Uterus (tissue), 3 donors: ENCODE measurements at regions not wholly inside any gene's neighbourhood (a gene's known extent, or its start where the extent isn't known, plus 50 kb on each side); places are given as distances from the start of the nearest gene placed in this dataset.

Experiments
- DNase-seq, 2 donors: peaks; one replicate each; pipeline ENCODE4 v3.0.0-alpha.2; 2019 to 2020
- H3K27ac ChIP-seq, 2 donors: fragments of 200-600 bp; sonication (generic); 1 replicate in 1 of 2; 2 replicates in 1 of 2; pipeline ENCODE4 v1.5.1; 2016 to 2018
- H3K27me3 ChIP-seq, 2 donors: fragments of 200-600 bp; sonication (generic); one replicate each; pipeline ENCODE4 v1.5.1; 2018 to 2019; ENCODE audit warnings: control low read depth in 1 of 2
- H3K36me3 ChIP-seq, 2 donors: fragments of 200-600 bp; sonication (generic); one replicate each; pipeline ENCODE4 v1.5.1; 2019; ENCODE audit warnings: control low read depth in 1 of 2
- H3K4me1 ChIP-seq, 2 donors: fragments of 200-600 bp; sonication (generic); one replicate each; pipeline ENCODE4 v1.5.1; 2018 to 2019; ENCODE audit warnings: control low read depth in 1 of 2
- H3K4me3 ChIP-seq, 2 donors: fragments of 200-600 bp; sonication (generic); 1 replicate in 1 of 2; 2 replicates in 1 of 2; pipeline ENCODE4 v1.5.1; 2018 to 2019; ENCODE audit warnings: mild to moderate bottlenecking in 1 of 2
- H3K9me3 ChIP-seq, 2 donors: fragments of 200-600 bp; sonication (generic); one replicate each; pipeline ENCODE4 v1.5.1; 2019; ENCODE audit warnings: control low read depth in 1 of 2
- CTCF ChIP-seq, 4 experiments: fragments of 200-600 bp in 2 of 4; fragments of 450-650 bp in 2 of 4; sonication (generic) in 2 of 4; IDR thresholded peaks; one replicate each; pipeline ENCODE4 v1.5.1; 2016 to 2019; ENCODE audit warnings: antibody characterized with exemption in 4 of 4, mild to moderate bottlenecking in 2 of 4, moderate library complexity in 1 of 4
- POLR2A ChIP-seq, 2 donors: fragments of 450-650 bp; IDR thresholded peaks; one replicate each; pipeline ENCODE4 v1.6.1; 2016; ENCODE audit warnings: antibody characterized with exemption in 2 of 2, mild to moderate bottlenecking in 1 of 2, moderate library complexity in 1 of 2
- intact Hi-C: fragments of 100-400 bp; cut with DNase I; formaldehyde crosslinking; loops from one replicate; pipeline ENCODE4 v1.15.1; 2023; ENCODE audit warnings: low total_unique reads
- donor health status: DM: yes; HTN: yes; CAD: no.

DNA sequence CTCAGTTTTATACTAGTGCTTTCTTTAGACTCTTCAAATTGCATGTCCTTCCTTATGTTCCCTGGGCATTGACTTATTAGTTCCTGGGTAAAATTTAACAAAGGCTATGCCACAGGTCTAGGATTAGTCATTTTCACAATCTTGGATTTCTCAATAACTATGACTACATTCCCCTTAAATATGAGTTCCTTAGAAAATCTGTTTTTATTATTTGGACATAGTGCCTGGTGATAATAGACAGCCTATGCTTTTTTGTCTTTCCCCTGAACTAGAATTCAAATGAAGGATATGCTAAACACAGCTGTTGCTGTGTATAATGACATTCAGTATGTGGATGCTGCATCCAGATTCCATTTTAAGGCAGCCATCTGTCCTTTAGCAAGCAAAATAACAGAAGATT lies 1252.8 kb upstream of the GJE1 start:
- Histone ChIP-seq H3K4me1 (no peaks in the 10 kb centered on the region), H3K27ac (no peak overlapping the region), H3K9me3 (no peaks in the 10 kb centered on the region), H3K27me3 (no peaks in the 10 kb centered on the region), H3K36me3 (no peaks in the 10 kb centered on the region), H3K4me3 (no peak overlapping the region)
- intact Hi-C loops = no loop called here
- TF ChIP-seq CTCF (IDR thresholded peaks at IDR 0.05) (no peak), POLR2A (IDR thresholded peaks at IDR 0.05) (no peak)
- no peak for DNase-seq

DNA sequence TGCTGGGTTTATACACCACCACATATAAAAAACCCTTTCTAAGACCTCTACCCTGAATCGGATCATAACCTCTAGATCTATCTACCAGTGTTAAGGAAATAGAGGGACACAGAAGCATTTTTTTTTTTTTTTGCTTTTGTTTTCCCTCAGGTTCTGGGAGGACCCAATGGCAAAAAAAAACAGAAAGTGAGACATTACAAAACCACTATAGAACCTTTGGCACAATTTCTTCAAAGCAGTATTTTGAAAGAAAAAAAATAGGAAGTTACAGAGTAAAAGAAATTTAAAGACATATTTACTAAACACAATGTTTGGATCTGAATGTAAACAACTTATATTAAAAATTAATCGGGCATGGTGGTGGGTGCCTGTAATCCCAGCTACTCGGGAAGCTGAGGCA lies 1258.7 kb upstream of the GJE1 start:
- no peak for DNase-seq
- H3K27me3 ChIP-seq = no peaks in the 10 kb centered on the region
- H3K9me3 ChIP-seq = no peaks in the 10 kb centered on the region
- H3K36me3 ChIP-seq = no peaks in the 10 kb centered on the region
- H3K4me1 ChIP-seq = no peaks in the 10 kb centered on the region
- TF ChIP-seq CTCF (IDR thresholded peaks at IDR 0.05) = no peak
- TF ChIP-seq POLR2A (IDR thresholded peaks at IDR 0.05) = no peak
- no peak overlapping the region for H3K4me3 ChIP-seq
- no peak overlapping the region for H3K27ac ChIP-seq
- intact Hi-C loops = no loop called here

DNA sequence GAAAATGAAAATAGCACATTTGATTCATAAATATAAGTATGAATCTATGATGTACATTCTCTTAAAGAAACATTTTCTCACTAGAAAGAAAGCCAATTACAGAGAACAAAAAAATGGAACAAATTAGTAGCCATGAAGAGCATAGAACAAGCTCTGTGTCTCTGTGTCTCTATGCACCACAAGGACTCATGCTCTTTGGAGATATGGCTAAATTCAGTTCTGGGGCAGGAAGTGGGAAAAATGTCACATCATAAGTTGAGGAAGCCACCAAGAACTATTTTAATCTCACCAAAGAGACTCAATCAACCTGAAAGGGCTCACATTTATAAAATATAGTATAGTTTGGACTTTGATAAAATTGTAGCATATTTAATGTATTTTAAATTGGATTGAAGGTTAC lies 1259.8 kb upstream of the GJE1 start:
- H3K27me3 ChIP-seq = no peaks in the 10 kb centered on the region
- TF ChIP-seq POLR2A (IDR thresholded peaks at IDR 0.05) = no peak
- no peak for TF ChIP-seq CTCF (IDR thresholded peaks at IDR 0.05)
- H3K4me1 ChIP-seq = no peaks in the 10 kb centered on the region
- H3K9me3 ChIP-seq = no peaks in the 10 kb centered on the region
- intact Hi-C loops = no loop called here
- no peak overlapping the region for H3K4me3 ChIP-seq
- H3K36me3 ChIP-seq = no peaks in the 10 kb centered on the region
- H3K27ac ChIP-seq = no peak overlapping the region
- no peak for DNase-seq

DNA sequence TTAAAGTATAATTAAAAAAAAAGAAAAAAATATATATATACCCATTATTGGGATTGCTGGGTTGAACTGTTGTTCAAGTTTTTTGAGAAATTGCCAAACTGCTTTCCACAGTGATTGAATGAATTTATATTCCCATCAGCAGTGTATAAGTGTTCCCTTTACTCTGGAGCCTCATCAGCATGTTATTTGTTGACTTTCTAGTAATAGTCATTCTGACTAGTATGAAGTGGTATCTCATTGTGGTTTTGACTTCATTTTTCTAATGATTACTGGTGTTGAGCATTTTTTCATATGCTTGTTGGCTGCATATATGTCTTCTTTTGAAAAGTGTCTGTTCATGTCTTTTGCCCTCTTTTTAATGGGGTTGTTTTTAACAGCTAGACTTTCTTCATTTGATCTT lies 1260.8 kb upstream of the GJE1 start:
- DNase-seq = no peak
- no peak for TF ChIP-seq CTCF (IDR thresholded peaks at IDR 0.05)
- TF ChIP-seq POLR2A (IDR thresholded peaks at IDR 0.05) = no peak
- Histone ChIP-seq H3K27ac (no peak overlapping the region), H3K36me3 (no peaks in the 10 kb centered on the region), H3K9me3 (no peaks in the 10 kb centered on the region), H3K27me3 (no peaks in the 10 kb centered on the region), H3K4me3 (no peak overlapping the region), H3K4me1 (no peaks in the 10 kb centered on the region)
- intact Hi-C loops = no loop called here

GRCh38 chr6:140867336-140867735 lies 1265.4 kb upstream of the GJE1 start:
- no peaks in the 10 kb centered on the region for H3K27me3 ChIP-seq
- intact Hi-C loops = no loop called here
- DNase-seq = no peak
- TF ChIP-seq POLR2A (IDR thresholded peaks at IDR 0.05) = no peak
- TF ChIP-seq CTCF (IDR thresholded peaks at IDR 0.05) = no peak
- no peaks in the 10 kb centered on the region for H3K4me1 ChIP-seq
- H3K36me3 ChIP-seq = no peaks in the 10 kb centered on the region
- no peak overlapping the region for H3K4me3 ChIP-seq
- H3K9me3 ChIP-seq = no peaks in the 10 kb centered on the region
- H3K27ac ChIP-seq = no peak overlapping the region
